HEK293 (cell line): ENCODE measurements at regions not wholly inside any gene's neighbourhood (a gene's known extent, or its start where the extent isn't known, plus 50 kb on each side); places are given as distances from the start of the nearest gene placed in this dataset.

ENCODE experiments used
- CTCF ChIA-PET: fragments of 350-600 bp; formaldehyde crosslinking; extraction: SDS; loops from one replicate; lab custom pipeline; 2021; ENCODE audit warnings: antibody characterized with exemption; lab: Yijun Ruan, JAX
- POLR2A ChIA-PET: fragments of 300-600 bp; formaldehyde crosslinking; extraction: SDS; loops from one replicate; lab custom pipeline; 2020; ENCODE audit warnings: antibody characterized with exemption, inconsistent platforms; lab: Yijun Ruan, JAX
- H3K27ac ChIP-seq: fragments of 200-500 bp; sonication (Bioruptor generic); 2 replicates; pipeline ENCODE4 v1.5.1; 2014; ENCODE audit warnings: low read depth, low read length, control low read depth, inconsistent platforms; ENCODE audit errors: extremely low read depth
- H3K36me3 ChIP-seq, 2 experiments: fragments of 200-500 bp in 1 of 2; sonication (Bioruptor generic) in 1 of 2; 1 replicate in 1 of 2; 2 replicates in 1 of 2; pipeline ENCODE4 v1.5.1; 2014 to 2017; ENCODE audit warnings: inconsistent platforms in 2 of 2, low read length in 2 of 2; ENCODE audit not compliant: control insufficient read depth in 2 of 2, insufficient read depth in 1 of 2
- H3K4me1 ChIP-seq: fragments of 200-500 bp; sonication (Bioruptor generic); 2 replicates; pipeline ENCODE4 v1.5.1; 2014; ENCODE audit warnings: mild to moderate bottlenecking, low read length, inconsistent platforms; ENCODE audit not compliant: control insufficient read depth, insufficient read depth
- H3K4me3 ChIP-seq: 2 replicates; pipeline ENCODE4 v1.5.1; 2011; ENCODE audit warnings: low read depth, mild to moderate bottlenecking, control low read depth, low read length, moderate library complexity
- H3K9me3 ChIP-seq: fragments of 200-500 bp; sonication (Bioruptor generic); 2 replicates; pipeline ENCODE4 v1.5.1; 2014; ENCODE audit warnings: low read depth, low read length, inconsistent platforms; ENCODE audit not compliant: control insufficient read depth, insufficient read depth
- KLF9 ChIP-seq: fragments of 450-650 bp; formaldehyde crosslinking; IDR thresholded peaks from 2 replicates; pipeline ENCODE4 v1.5.1; 2016; ENCODE audit warnings: missing biosample characterization, missing genetic modification characterization, low read depth
- OVOL3 ChIP-seq: fragments of 450-650 bp; formaldehyde crosslinking; IDR thresholded peaks from 2 replicates; pipeline ENCODE4 v1.5.1; 2016; ENCODE audit warnings: missing biosample characterization, missing genetic modification characterization
- SP3 ChIP-seq: fragments of 450-650 bp; formaldehyde crosslinking; IDR thresholded peaks from 2 replicates; pipeline ENCODE4 v1.5.1; 2016; ENCODE audit warnings: missing biosample characterization, missing genetic modification characterization
- YY2 ChIP-seq: fragments of 450-650 bp; formaldehyde crosslinking; IDR thresholded peaks from 2 replicates; pipeline ENCODE4 v1.5.1; 2016; ENCODE audit warnings: missing biosample characterization, missing genetic modification characterization
- ZBTB17 ChIP-seq: fragments of 450-650 bp; formaldehyde crosslinking; IDR thresholded peaks from 2 replicates; pipeline ENCODE4 v1.5.1; 2016; ENCODE audit warnings: missing biosample characterization, missing genetic modification characterization
- ZFP3 ChIP-seq: fragments of 450-650 bp; formaldehyde crosslinking; IDR thresholded peaks from 2 replicates; pipeline ENCODE4 v1.5.1; 2016; ENCODE audit warnings: low read depth, missing biosample characterization, missing genetic modification characterization
- ZNF16 ChIP-seq: fragments of 450-650 bp; formaldehyde crosslinking; IDR thresholded peaks from 2 replicates; pipeline ENCODE4 v1.5.1; 2016; ENCODE audit warnings: low read depth, missing biosample characterization, missing genetic modification characterization
- ZNF416 ChIP-seq: fragments of 450-650 bp; formaldehyde crosslinking; IDR thresholded peaks from 2 replicates; pipeline ENCODE4 v1.5.1; 2016; ENCODE audit warnings: missing biosample characterization, missing genetic modification characterization
- ZNF433 ChIP-seq: fragments of 450-650 bp; formaldehyde crosslinking; IDR thresholded peaks from 2 replicates; pipeline ENCODE4 v1.5.1; 2016; ENCODE audit warnings: missing biosample characterization, missing genetic modification characterization, low read depth
- ZNF529 ChIP-seq: fragments of 450-650 bp; formaldehyde crosslinking; IDR thresholded peaks from 2 replicates; pipeline ENCODE4 v1.5.1; 2017; ENCODE audit warnings: missing genetic modification characterization, missing biosample characterization; ENCODE audit not compliant: insufficient replicate concordance
- ZNF596 ChIP-seq: fragments of 450-650 bp; IDR thresholded peaks from 2 replicates; pipeline ENCODE4 v1.5.0; 2018; ENCODE audit warnings: missing biosample characterization, mild to moderate bottlenecking, missing genetic modification characterization, moderate library complexity
- ZNF645 ChIP-seq: fragments of 450-650 bp; formaldehyde crosslinking; IDR thresholded peaks from 2 replicates; pipeline ENCODE4; 2016; ENCODE audit warnings: missing biosample characterization, missing genetic modification characterization
- ZNF701 ChIP-seq: fragments of 450-650 bp; formaldehyde crosslinking; IDR thresholded peaks from 2 replicates; pipeline ENCODE4 v1.5.1; 2016; ENCODE audit warnings: missing biosample characterization, missing genetic modification characterization
- ZNF776 ChIP-seq: fragments of 450-650 bp; formaldehyde crosslinking; IDR thresholded peaks from 2 replicates; pipeline ENCODE4 v1.5.0; 2017; ENCODE audit warnings: missing biosample characterization, missing genetic modification characterization, borderline replicate concordance
- ZNF843 ChIP-seq: fragments of 450-650 bp; formaldehyde crosslinking; IDR thresholded peaks from 2 replicates; pipeline ENCODE4 v1.5.1; 2016; ENCODE audit warnings: missing biosample characterization, missing genetic modification characterization
- ZSCAN4 ChIP-seq: fragments of 450-650 bp; formaldehyde crosslinking; IDR thresholded peaks from 2 replicates; pipeline ENCODE4 v1.5.1; 2017; ENCODE audit warnings: missing biosample characterization, missing genetic modification characterization
- TF ChIP-seq, protein P1 (sequence below): fragments of 450-650 bp; formaldehyde crosslinking; IDR thresholded peaks from 2 replicates; pipeline ENCODE4 v1.5.1; 2016; ENCODE audit warnings: missing biosample characterization, missing genetic modification characterization, low read depth
- TF ChIP-seq, protein P2 (sequence below): fragments of 450-650 bp; formaldehyde crosslinking; IDR thresholded peaks from 2 replicates; pipeline ENCODE4 v1.5.1; 2016; ENCODE audit warnings: missing biosample characterization, missing genetic modification characterization
- TF ChIP-seq, protein P3 (sequence below): fragments of 450-650 bp; formaldehyde crosslinking; conservative IDR thresholded peaks from 2 replicates; pipeline ENCODE4 v1.5.1; 2016; ENCODE audit warnings: low read depth, missing biosample characterization, missing genetic modification characterization
- TF ChIP-seq, protein P4 (sequence below): fragments of 450-650 bp; formaldehyde crosslinking; IDR thresholded peaks from 2 replicates; pipeline ENCODE4 v1.5.1; 2016; ENCODE audit warnings: missing biosample characterization, missing genetic modification characterization, borderline replicate concordance

GRCh38 chr12:25682421-25682820 lies 129.3 kb upstream of the LMNTD1 start:
- no peaks in the 10 kb centered on the region for H3K36me3 ChIP-seq
- no peak overlapping the region for H3K27ac ChIP-seq
- CTCF ChIA-PET: interaction anchor here (0.6 kb wide), 1 partner anchor 295 kb away, joined by 3 read pairs; no protein-coding TSS in a partner anchor
- POLR2A ChIA-PET: no interaction called here
- TF ChIP-seq, protein P1, sequence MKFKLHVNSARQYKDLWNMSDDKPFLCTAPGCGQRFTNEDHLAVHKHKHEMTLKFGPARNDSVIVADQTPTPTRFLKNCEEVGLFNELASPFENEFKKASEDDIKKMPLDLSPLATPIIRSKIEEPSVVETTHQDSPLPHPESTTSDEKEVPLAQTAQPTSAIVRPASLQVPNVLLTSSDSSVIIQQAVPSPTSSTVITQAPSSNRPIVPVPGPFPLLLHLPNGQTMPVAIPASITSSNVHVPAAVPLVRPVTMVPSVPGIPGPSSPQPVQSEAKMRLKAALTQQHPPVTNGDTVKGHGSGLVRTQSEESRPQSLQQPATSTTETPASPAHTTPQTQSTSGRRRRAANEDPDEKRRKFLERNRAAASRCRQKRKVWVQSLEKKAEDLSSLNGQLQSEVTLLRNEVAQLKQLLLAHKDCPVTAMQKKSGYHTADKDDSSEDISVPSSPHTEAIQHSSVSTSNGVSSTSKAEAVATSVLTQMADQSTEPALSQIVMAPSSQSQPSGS (tag by site-specific recombination): peak; percentile 56; the same call in 1 of the 2 replicates
- no peak for TF ChIP-seq ZNF416
- no peak for TF ChIP-seq ZNF529 (tag by site-specific recombination)
- no peak overlapping the region for H3K4me3 ChIP-seq
- no peaks in the 10 kb centered on the region for H3K9me3 ChIP-seq
- no peaks in the 10 kb centered on the region for H3K4me1 ChIP-seq

DNA sequence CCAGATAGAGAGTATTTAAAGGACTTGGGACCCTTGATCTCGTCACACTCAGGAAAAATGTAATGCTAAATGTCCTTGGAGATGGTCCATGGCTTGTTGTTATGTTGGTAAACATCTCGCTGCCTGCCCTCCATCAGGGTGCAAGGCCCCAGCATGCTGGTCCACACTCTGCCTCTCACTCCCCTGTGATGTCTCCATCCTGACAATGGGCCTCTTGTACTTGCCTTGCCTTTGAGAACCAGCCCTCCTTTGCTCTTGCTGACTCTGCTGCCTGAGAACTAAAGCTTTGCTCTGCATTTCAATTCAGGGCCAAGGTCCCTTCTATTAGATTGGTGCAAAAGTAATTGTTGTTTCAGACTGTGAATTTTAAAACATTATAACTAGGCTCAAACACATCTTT lies 131.0 kb upstream of the LMNTD1 start:
- Histone ChIP-seq H3K4me1 (peaks cover 4% of the 10 kb centered on the region), H3K27ac (no peak overlapping the region), H3K36me3 (no peaks in the 10 kb centered on the region), H3K4me3 (no peak overlapping the region), H3K9me3 (no peaks in the 10 kb centered on the region)
- ChIA-PET POLR2A (no interaction called here), CTCF (interaction anchor here (0.6 kb wide), 1 partner anchor 328 kb away, joined by 3 read pairs; no protein-coding TSS in a partner anchor)
- TF ChIP-seq ZSCAN4 (tag by site-specific recombination) (no peak), ZNF701 (tag by site-specific recombination) (no peak), ZNF776 (no peak), OVOL3 (tag by site-specific recombination) (no peak), ZFP3 (tag by site-specific recombination) (no peak), KLF9 (no peak), ZNF645 (tag by site-specific recombination) (no peak), ZNF596 (tag by site-specific recombination) (no peak), ZBTB17 (no peak), YY2 (tag by site-specific recombination) (no peak), ZNF433 (no peak), ZNF16 (tag by site-specific recombination) (no peak), SP3 (tag by site-specific recombination) (no peak), ZNF843 (tag by site-specific recombination) (no peak)
- TF ChIP-seq, protein P2, sequence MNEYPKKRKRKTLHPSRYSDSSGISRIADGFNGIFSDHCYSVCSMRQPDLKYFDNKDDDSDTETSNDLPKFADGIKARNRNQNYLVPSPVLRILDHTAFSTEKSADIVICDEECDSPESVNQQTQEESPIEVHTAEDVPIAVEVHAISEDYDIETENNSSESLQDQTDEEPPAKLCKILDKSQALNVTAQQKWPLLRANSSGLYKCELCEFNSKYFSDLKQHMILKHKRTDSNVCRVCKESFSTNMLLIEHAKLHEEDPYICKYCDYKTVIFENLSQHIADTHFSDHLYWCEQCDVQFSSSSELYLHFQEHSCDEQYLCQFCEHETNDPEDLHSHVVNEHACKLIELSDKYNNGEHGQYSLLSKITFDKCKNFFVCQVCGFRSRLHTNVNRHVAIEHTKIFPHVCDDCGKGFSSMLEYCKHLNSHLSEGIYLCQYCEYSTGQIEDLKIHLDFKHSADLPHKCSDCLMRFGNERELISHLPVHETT (tag by site-specific recombination): no peak
- TF ChIP-seq, protein P3, sequence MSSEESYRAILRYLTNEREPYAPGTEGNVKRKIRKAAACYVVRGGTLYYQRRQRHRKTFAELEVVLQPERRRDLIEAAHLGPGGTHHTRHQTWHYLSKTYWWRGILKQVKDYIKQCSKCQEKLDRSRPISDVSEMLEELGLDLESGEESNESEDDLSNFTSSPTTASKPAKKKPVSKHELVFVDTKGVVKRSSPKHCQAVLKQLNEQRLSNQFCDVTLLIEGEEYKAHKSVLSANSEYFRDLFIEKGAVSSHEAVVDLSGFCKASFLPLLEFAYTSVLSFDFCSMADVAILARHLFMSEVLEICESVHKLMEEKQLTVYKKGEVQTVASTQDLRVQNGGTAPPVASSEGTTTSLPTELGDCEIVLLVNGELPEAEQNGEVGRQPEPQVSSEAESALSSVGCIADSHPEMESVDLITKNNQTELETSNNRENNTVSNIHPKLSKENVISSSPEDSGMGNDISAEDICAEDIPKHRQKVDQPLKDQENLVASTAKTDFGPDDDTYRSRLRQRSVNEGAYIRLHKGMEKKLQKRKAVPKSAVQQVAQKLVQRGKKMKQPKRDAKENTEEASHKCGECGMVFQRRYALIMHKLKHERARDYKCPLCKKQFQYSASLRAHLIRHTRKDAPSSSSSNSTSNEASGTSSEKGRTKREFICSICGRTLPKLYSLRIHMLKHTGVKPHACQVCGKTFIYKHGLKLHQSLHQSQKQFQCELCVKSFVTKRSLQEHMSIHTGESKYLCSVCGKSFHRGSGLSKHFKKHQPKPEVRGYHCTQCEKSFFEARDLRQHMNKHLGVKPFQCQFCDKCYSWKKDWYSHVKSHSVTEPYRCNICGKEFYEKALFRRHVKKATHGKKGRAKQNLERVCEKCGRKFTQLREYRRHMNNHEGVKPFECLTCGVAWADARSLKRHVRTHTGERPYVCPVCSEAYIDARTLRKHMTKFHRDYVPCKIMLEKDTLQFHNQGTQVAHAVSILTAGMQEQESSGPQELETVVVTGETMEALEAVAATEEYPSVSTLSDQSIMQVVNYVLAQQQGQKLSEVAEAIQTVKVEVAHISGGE: no peak
- TF ChIP-seq, protein P4, sequence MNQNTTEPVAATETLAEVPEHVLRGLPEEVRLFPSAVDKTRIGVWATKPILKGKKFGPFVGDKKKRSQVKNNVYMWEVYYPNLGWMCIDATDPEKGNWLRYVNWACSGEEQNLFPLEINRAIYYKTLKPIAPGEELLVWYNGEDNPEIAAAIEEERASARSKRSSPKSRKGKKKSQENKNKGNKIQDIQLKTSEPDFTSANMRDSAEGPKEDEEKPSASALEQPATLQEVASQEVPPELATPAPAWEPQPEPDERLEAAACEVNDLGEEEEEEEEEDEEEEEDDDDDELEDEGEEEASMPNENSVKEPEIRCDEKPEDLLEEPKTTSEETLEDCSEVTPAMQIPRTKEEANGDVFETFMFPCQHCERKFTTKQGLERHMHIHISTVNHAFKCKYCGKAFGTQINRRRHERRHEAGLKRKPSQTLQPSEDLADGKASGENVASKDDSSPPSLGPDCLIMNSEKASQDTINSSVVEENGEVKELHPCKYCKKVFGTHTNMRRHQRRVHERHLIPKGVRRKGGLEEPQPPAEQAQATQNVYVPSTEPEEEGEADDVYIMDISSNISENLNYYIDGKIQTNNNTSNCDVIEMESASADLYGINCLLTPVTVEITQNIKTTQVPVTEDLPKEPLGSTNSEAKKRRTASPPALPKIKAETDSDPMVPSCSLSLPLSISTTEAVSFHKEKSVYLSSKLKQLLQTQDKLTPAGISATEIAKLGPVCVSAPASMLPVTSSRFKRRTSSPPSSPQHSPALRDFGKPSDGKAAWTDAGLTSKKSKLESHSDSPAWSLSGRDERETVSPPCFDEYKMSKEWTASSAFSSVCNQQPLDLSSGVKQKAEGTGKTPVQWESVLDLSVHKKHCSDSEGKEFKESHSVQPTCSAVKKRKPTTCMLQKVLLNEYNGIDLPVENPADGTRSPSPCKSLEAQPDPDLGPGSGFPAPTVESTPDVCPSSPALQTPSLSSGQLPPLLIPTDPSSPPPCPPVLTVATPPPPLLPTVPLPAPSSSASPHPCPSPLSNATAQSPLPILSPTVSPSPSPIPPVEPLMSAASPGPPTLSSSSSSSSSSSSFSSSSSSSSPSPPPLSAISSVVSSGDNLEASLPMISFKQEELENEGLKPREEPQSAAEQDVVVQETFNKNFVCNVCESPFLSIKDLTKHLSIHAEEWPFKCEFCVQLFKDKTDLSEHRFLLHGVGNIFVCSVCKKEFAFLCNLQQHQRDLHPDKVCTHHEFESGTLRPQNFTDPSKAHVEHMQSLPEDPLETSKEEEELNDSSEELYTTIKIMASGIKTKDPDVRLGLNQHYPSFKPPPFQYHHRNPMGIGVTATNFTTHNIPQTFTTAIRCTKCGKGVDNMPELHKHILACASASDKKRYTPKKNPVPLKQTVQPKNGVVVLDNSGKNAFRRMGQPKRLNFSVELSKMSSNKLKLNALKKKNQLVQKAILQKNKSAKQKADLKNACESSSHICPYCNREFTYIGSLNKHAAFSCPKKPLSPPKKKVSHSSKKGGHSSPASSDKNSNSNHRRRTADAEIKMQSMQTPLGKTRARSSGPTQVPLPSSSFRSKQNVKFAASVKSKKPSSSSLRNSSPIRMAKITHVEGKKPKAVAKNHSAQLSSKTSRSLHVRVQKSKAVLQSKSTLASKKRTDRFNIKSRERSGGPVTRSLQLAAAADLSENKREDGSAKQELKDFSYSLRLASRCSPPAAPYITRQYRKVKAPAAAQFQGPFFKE: no peak
